ENCODE measurements at regions not wholly inside any gene's neighbourhood (a gene's known extent, or its start where the extent isn't known, plus 50 kb on each side); places are given as distances from the start of the nearest gene placed in this dataset.

- TF ChIP-seq ZNF692 (tag by site-specific recombination; IDR thresholded peaks at IDR 0.05) (no peak), ZSCAN5A (tag by site-specific recombination; IDR thresholded peaks at IDR 0.05) (no peak), IKZF3 (tag by site-specific recombination; IDR thresholded peaks at IDR 0.05) (no peak)
Observed at GRCh38 chr11:29320196-29320595, 696.6 kb downstream of the KCNA4 start (continued).

- no peaks in the 10 kb centered on the region for H3K36me3 ChIP-seq (ENCODE audit: control insufficient read depth in 2 of 2, insufficient read depth in 1 of 2, low read length in 2 of 2)
- no peaks in the 10 kb centered on the region for H3K9me3 ChIP-seq (ENCODE audit: control insufficient read depth, insufficient read depth, low read depth, low read length)
- H3K4me3 ChIP-seq (ENCODE audit: low read depth, low read length), result no peak overlapping the region
- TF ChIP-seq AEBP2 (tag by site-specific recombination; IDR thresholded peaks at IDR 0.05; ENCODE audit: borderline replicate concordance) (no peak), ZNF518A (tag by site-specific recombination; conservative IDR thresholded peaks at IDR 0.05; ENCODE audit: low read depth) (no peak), ZSCAN16 (tag by site-specific recombination; IDR thresholded peaks at IDR 0.05) (no peak), ZNF10 (tag by site-specific recombination; IDR thresholded peaks at IDR 0.05) (no peak), ZNF664 (tag by site-specific recombination; IDR thresholded peaks at IDR 0.05) (no peak), ZBTB17 (tag by site-specific recombination; IDR thresholded peaks at IDR 0.05) (no peak), ZNF549 (tag by site-specific recombination; IDR thresholded peaks at IDR 0.05) (no peak), ZBTB26 (tag by site-specific recombination; optimal IDR thresholded peaks at IDR 0.05) (no peak), ZNF513 (tag by site-specific recombination; IDR thresholded peaks at IDR 0.05) (no peak), ZNF596 (tag by site-specific recombination; IDR thresholded peaks at IDR 0.05) (no peak), ZNF223 (tag by site-specific recombination; IDR thresholded peaks at IDR 0.05) (no peak), ZNF426 (tag by site-specific recombination; IDR thresholded peaks at IDR 0.05) (no peak)
- H3K4me1 ChIP-seq (ENCODE audit: control insufficient read depth, insufficient read depth, low read length), result no peaks in the 10 kb centered on the region
- CTCF ChIA-PET, result interaction anchor here (0.6 to 1.0 kb wide), 3 partner anchors 9 to 1454 kb away, joined by 3 read pairs; no protein-coding TSS in a partner anchor
- POLR2A ChIA-PET, result no interaction called here
- H3K27ac ChIP-seq (ENCODE audit: extremely low read depth, low read depth, low read length), result no peak overlapping the region
Observed at GRCh38 chr11:29319210-29319609, 697.6 kb downstream of the KCNA4 start.
